Bronchial epithelial cell (primary cell): ENCODE measurements at regions not wholly inside any gene's neighbourhood (a gene's known extent, or its start where the extent isn't known, plus 50 kb on each side); places are given as distances from the start of the nearest gene placed in this dataset.
"Not testable (repeated sequence)": the region's sequence is repeated elsewhere in the genome, so short reads cannot be mapped to it uniquely, and the experiment has no call there.

Experiments used
- DNase-seq: peaks from one replicate; pipeline ENCODE4 v3.0.0-alpha.2; 2010; ENCODE audit warnings: low read depth
- FAIRE-seq: peaks from 2 replicates; lab custom pipeline; 2011; peaks lifted over from hg19 to GRCh38; lab: Jason Lieb, UNC
- H3K27me3 ChIP-seq: 2 replicates; pipeline ENCODE4 v1.5.1; 2011; ENCODE audit warnings: low read length; ENCODE audit not compliant: control insufficient read depth, insufficient read depth
- H3K36me3 ChIP-seq: 2 replicates; pipeline ENCODE4 v1.5.1; 2011; ENCODE audit warnings: low read length; ENCODE audit not compliant: control insufficient read depth, insufficient read depth
- H3K4me3 ChIP-seq: 2 replicates; pipeline ENCODE4 v1.5.1; 2011; ENCODE audit warnings: mild to moderate bottlenecking, low read depth, low read length, control low read depth
- TF ChIP-seq, protein P1 (sequence below): IDR thresholded peaks from 2 replicates; pipeline ENCODE4 v1.5.1; 2011; ENCODE audit warnings: mild to moderate bottlenecking, moderate library complexity, low read length, control low read depth, inconsistent platforms; ENCODE audit not compliant: insufficient read depth, severe bottlenecking

DNA sequence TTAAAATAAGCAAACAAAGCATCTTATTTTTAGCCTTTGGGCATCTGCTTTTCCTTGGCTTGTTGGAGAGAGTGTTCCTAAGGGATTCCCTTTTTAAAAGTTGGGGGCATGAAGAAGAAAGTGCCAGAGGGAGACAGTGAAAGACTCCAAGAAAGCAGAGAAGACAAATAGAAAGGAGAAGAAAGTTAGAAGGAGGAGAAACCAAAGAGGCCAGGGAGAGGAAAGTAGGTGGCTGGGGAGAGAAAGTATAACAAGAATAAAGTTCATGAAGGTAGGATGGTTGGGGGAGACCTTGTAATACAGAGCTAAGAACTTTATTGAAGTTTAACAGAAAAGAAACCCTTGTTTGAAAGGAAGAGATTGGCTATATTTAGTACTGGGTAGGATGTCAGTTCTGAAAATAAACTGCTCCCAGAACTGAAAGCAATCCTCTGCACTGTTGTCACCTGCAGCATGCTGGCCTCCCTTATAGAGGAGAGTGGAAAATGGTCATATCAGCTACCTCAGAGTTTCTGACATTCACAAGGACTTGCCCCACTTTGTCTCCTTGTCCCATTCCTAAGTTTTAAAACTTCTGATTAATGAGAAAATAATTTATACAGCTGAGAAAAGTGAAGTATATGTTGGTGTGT lies 125.3 kb upstream of the VAMP7 start:
- no peak for DNase-seq
- Histone ChIP-seq H3K27me3 (no peaks in the 10 kb centered on the region), H3K36me3 (no peaks in the 10 kb centered on the region), H3K4me3 (no peak overlapping the region)
- TF ChIP-seq, protein P1, sequence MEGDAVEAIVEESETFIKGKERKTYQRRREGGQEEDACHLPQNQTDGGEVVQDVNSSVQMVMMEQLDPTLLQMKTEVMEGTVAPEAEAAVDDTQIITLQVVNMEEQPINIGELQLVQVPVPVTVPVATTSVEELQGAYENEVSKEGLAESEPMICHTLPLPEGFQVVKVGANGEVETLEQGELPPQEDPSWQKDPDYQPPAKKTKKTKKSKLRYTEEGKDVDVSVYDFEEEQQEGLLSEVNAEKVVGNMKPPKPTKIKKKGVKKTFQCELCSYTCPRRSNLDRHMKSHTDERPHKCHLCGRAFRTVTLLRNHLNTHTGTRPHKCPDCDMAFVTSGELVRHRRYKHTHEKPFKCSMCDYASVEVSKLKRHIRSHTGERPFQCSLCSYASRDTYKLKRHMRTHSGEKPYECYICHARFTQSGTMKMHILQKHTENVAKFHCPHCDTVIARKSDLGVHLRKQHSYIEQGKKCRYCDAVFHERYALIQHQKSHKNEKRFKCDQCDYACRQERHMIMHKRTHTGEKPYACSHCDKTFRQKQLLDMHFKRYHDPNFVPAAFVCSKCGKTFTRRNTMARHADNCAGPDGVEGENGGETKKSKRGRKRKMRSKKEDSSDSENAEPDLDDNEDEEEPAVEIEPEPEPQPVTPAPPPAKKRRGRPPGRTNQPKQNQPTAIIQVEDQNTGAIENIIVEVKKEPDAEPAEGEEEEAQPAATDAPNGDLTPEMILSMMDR, result no peak
- FAIRE-seq, result no peak

DNA sequence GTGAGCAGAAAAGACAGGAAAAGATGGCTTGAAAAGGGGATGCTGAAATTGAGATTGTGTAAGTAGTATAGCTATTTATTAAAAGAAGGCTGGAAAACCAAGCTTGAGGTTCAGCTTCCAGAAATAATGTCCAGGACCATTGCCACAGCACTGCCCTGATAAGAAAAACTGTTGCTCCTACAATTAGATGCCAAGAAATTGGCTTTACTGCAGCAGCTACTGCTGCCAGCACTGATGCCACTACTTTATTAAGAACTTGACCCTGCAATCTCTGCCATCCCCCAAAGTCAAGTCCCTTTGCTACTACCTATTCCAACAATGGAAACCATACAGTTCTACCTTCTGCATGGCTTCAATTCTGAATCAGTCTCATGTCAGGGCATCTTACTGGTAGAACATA lies 130.0 kb upstream of the VAMP7 start:
- no peak for DNase-seq
- FAIRE-seq, result no peak
- Histone ChIP-seq H3K36me3 (no peaks in the 10 kb centered on the region), H3K27me3 (no peaks in the 10 kb centered on the region), H3K4me3 (no peak overlapping the region)
- TF ChIP-seq, protein P1, result no peak

DNA sequence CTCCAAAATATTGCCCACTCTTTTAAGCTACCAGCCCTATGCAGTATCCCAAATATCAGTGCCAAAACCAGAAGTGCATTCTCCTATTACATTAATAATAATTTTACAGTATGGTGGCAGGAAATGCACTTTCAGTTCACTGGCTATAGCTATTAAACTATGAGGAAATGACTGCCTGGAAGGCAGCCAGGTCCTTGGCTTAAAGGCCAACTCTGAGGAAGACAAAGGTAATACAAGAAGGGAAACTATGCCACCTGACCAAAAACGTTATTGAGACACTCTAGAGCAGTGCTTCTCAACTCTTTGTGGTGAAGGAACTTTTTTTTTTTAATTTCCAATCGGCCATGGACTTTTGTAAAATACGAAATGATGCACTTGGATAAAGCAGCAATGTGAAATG lies 133.6 kb upstream of the VAMP7 start:
- no peak for FAIRE-seq
- TF ChIP-seq, protein P1, result no peak
- H3K4me3 ChIP-seq, result no peak overlapping the region
- H3K27me3 ChIP-seq, result no peaks in the 10 kb centered on the region
- no peaks in the 10 kb centered on the region for H3K36me3 ChIP-seq
- peak; percentile 63 for DNase-seq

DNA sequence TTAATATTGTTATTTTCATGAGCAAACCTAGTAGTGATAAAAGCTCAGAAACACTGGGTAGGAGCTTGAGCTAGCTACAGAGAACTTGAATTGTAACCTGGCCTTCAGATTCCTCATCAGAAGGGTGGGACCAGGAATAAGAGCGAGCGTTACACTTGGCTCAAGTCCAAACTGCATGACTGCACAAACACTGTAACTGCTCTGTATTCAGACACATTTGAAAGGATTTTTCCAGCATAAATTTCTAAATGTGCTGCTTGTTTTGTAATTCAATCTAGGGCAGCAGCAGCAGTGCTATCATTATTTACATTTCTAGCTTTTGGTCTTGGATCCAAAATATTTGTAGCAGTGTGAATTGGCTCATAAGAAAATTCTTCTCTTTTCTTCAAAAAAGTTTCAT lies 133.0 kb upstream of the TMLHE start:
- TF ChIP-seq, protein P1, result no peak
- Histone ChIP-seq H3K4me3 (no peak overlapping the region), H3K27me3 (no peaks in the 10 kb centered on the region), H3K36me3 (no peaks in the 10 kb centered on the region)
- FAIRE-seq (no peak), DNase-seq (peak; percentile 71)

DNA sequence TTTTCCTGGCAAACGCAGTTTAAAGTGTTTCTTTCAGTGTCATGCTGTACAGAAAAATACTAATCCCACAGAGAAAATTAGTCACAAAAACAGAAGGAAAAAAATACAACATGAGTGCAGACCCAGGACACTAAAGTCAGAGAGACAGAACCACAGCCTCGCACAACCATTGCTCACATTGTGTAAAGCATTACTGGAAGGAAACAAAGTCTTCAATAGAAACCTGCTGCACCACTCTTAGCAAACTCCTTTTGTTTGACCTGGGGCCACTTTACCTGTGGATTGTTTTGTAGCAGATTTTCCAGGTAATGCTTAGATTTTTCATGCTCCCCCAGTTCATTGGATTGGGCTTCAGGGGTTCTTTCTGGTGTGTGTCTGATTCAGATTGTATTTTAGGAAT lies 131.8 kb upstream of the TMLHE start:
- DNase-seq, result no peak
- TF ChIP-seq, protein P1, result no peak
- H3K27me3 ChIP-seq, result no peaks in the 10 kb centered on the region
- no peak overlapping the region for H3K4me3 ChIP-seq
- H3K36me3 ChIP-seq, result no peaks in the 10 kb centered on the region
- no peak for FAIRE-seq

DNA sequence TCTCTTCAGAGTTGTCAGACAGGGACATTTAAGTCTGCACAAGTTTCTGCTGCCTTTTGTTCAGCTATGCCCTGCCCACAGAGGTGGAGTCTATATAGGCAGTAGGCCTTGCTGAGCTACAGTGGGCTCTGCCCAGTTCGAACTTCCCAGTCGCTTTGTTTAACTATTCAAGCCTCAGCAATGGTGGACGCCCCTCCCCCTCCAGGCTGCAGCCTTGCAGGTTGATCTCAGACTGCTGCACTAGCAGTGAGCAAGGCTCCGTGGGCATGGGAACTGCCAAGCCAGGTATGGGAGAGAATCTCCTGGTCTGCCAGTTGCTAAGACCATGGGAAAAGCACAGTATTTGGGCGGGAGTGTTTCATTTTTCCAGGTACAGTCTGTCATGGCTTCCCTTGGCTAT lies 115.6 kb upstream of the TMLHE start:
- not testable (repeated sequence) for H3K4me3 ChIP-seq, DNase-seq, FAIRE-seq, H3K27me3 ChIP-seq, H3K36me3 ChIP-seq
